Astrocyte of the cerebellum (primary cell): ENCODE measurements at regions not wholly inside any gene's neighbourhood (a gene's known extent, or its start where the extent isn't known, plus 50 kb on each side); places are given as distances from the start of the nearest gene placed in this dataset.

ENCODE experiments used
- DNase-seq: peaks from one replicate; pipeline ENCODE4 v3.0.0-alpha.2; 2011; ENCODE audit warnings: low read depth
- H3K4me3 ChIP-seq: 2 replicates; pipeline ENCODE4 v1.5.1; 2011; ENCODE audit warnings: mild to moderate bottlenecking, low read depth, low read length, moderate library complexity
- in situ Hi-C: cut with HindIII; loops from 2 replicates; pipeline ENCODE4 v1.10.0; 2017; ENCODE audit warnings: low sequenced_read_pairs
- TF ChIP-seq, protein P1 (sequence below): IDR thresholded peaks from 2 replicates; pipeline ENCODE4 v1.5.1; 2012; ENCODE audit warnings: low read length, low read depth, moderate library complexity, mild to moderate bottlenecking; ENCODE audit errors: missing control alignments

DNA sequence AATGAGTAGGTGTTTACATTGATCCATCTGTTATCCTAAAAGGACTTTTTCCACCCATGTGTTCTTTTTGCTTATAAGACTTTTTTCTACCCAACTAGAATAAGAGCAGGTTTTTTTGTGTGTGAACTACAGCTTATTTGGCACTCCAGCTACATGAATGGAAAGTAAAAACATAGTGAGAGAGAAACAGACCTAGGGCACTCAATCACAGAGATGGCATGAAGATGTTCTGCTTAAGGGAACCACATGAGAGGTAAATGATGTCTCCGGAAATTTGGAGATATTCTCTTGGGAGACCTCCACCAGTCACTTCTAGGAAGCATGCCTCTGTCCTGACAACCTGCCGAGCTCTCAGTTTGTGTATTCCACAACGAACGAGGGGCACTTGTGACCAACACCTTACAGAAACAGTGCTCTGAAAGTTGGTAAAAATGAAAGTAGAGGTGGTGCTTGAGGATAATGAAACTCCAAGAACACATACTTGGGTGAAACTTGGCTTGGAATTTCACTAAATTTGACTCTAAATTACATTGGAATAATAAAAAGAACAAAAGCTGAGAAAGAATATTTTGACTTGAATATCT is 788.4 kb upstream of the GALNTL6 start:
- DNase-seq = no peak
- TF ChIP-seq, protein P1, sequence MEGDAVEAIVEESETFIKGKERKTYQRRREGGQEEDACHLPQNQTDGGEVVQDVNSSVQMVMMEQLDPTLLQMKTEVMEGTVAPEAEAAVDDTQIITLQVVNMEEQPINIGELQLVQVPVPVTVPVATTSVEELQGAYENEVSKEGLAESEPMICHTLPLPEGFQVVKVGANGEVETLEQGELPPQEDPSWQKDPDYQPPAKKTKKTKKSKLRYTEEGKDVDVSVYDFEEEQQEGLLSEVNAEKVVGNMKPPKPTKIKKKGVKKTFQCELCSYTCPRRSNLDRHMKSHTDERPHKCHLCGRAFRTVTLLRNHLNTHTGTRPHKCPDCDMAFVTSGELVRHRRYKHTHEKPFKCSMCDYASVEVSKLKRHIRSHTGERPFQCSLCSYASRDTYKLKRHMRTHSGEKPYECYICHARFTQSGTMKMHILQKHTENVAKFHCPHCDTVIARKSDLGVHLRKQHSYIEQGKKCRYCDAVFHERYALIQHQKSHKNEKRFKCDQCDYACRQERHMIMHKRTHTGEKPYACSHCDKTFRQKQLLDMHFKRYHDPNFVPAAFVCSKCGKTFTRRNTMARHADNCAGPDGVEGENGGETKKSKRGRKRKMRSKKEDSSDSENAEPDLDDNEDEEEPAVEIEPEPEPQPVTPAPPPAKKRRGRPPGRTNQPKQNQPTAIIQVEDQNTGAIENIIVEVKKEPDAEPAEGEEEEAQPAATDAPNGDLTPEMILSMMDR = no peak
- no peak overlapping the region for H3K4me3 ChIP-seq
- in situ Hi-C loops = no loop called here

DNA sequence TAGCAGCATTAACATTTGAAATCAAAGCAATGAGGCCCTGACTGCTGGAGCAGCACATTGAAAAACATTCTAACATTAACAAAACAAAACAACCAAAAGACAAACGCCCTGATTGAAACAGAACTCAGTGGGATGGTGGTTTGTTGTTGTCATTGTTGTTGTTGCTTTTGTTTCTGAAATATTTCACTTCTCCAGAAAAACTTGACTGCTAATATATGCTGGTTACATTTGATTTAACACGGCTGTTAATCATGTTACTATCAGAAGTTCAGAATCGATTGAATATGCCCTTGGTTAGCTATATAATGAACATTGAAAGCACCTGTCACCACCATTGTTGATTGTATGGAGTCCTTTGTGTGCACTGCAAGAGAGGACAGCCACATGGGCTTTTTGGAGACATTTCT is 790.4 kb upstream of the GALNTL6 start:
- TF ChIP-seq, protein P1 = no peak
- in situ Hi-C loops = no loop called here
- no peak for DNase-seq

DNA sequence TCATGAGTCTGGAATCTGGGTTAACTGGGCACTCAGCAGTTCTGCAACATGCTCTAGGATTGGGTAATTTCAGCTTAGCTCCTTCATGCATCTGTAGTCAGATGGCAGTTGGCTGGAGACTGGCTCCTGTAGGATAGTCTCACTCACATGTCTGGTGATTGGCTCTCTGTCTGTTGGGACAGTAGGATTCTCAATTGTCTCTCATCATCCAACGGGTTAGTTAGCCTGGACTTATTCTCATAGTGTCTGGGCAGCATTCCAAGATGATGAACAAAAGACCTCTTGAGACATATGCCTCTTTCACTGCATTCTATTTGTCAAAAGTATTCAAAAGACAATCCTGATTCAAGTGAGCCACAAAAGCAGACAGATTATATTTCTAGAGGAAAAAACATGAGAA is 795.6 kb upstream of the GALNTL6 start:
- DNase-seq = no peak
- no peak overlapping the region for H3K4me3 ChIP-seq
- in situ Hi-C loops = no loop called here
- TF ChIP-seq, protein P1 = no peak

More for the DNA sequence above, 790.4 kb upstream of the GALNTL6 start:
- H3K4me3 ChIP-seq = no peak overlapping the region

DNA sequence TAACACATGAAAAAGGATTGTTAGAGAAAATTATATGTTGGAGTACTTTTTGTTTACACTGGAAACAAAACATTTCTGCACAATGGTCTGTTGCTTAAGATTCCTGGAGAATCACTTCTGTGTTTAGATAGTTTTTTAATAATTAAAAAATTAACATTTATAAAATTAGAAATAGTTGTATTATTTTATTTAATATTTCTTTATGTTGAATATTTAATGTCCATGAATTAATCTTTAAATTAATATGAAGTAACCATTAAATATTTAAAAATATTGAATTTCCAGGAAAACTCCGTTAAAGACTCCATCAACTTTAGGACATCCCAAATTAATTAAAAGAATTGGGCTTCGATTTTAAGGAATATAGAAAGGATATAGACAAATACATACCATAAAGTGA is 797.1 kb upstream of the GALNTL6 start:
- in situ Hi-C loops = no loop called here

DNA sequence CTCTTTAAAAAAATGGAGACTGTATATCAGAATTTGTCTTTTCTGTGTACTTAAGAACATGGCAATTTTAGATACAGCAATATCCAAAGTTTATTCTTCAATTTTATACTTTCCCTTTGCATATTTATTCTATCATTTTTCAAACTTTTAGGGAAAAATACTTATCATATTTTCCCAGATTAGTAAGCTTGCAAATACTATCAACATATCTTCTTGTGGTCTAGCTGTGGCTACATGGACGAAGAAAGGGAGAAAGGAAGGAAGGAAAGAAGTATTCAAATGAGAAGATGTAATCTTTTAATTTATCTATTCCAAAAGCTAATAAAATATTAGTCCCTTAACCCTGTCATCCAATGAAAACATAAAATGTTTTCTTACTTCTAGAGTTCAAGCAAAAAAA is 797.8 kb upstream of the GALNTL6 start:
- TF ChIP-seq, protein P1 = no peak
- no peak overlapping the region for H3K4me3 ChIP-seq
- DNase-seq = no peak
- in situ Hi-C loops = no loop called here

More for the DNA sequence above, 797.1 kb upstream of the GALNTL6 start:
- no peak for DNase-seq
- H3K4me3 ChIP-seq = no peak overlapping the region
- TF ChIP-seq, protein P1 = no peak

DNA sequence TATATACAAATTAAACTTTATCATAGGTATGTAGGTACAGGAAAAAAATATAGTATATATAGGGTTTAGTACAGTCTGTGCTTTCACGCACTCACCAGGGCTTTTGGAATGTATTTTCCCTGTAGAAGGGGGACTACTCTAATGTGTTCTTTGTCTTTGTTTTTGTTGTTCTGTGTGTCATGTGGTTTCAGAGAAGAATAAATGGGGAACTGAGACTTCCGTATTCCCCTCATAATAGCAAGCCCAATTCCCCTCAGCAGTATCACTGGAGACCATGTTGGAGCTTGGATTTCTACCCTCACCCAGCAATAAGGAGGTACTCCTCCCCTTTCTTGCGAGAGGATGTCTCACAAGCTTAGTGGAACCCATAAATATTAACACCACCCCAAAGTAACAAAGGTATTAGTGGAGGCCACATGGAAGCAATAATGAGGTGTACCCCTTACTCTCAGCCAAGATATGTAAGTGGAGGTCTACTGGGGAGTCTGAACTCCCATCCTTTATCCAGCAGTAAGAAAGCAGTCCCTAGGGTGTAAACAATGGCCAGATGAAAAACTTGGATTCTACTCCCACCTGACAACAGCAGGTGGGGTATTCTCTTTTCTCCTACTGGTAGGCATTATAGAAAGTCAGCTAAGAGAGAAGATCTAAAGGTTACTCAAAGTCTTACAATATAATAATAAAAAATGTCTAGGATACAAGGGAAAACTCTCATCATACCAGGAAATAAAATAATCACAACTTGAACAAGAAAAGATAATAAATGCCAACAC is 805.4 kb upstream of the GALNTL6 start:
- in situ Hi-C loops = no loop called here
- H3K4me3 ChIP-seq = no peak overlapping the region
- DNase-seq = no peak
- TF ChIP-seq, protein P1 = no peak
